DMS 273 (cell line): ENCODE measurements at regions not wholly inside any gene's neighbourhood (a gene's known extent, or its start where the extent isn't known, plus 50 kb on each side); places are given as distances from the start of the nearest gene placed in this dataset.

Experiments
- DNase-seq: peaks from one replicate; lab custom pipeline; 2025; ENCODE audit not compliant: unreplicated experiment; lab: John Stamatoyannopoulos, UW

DNA sequence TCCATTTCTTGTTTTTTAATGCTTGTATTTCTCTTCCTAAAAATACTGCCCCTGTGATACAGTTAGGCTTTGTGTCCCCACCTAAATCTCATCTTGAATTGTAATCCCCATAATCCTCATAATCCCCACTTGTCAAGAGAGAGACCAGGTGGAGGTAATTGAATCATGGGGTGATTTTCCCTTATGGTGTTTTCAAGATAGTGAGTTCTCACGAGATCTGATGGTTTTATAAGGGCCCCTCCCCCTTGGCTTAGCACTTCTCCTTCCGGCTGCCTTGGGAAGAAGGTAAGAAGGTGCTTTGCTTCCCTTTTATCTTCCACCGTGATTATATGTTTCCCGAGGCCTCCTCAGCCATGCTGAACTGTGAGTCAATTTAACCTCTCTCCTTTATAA is 227.4 kb downstream of the MAN2A1 start:
- no peak for DNase-seq

GRCh38 chr5:109917966-109918365 is 228.2 kb downstream of the MAN2A1 start:
- DNase-seq: no peak

- no peak for DNase-seq
Observed at GRCh38 chr5:109920736-109921135, 231.0 kb downstream of the MAN2A1 start.

GRCh38 chr5:109921735-109922380 is 232.1 kb downstream of the MAN2A1 start:
- peak; percentile 19 for DNase-seq

DNA sequence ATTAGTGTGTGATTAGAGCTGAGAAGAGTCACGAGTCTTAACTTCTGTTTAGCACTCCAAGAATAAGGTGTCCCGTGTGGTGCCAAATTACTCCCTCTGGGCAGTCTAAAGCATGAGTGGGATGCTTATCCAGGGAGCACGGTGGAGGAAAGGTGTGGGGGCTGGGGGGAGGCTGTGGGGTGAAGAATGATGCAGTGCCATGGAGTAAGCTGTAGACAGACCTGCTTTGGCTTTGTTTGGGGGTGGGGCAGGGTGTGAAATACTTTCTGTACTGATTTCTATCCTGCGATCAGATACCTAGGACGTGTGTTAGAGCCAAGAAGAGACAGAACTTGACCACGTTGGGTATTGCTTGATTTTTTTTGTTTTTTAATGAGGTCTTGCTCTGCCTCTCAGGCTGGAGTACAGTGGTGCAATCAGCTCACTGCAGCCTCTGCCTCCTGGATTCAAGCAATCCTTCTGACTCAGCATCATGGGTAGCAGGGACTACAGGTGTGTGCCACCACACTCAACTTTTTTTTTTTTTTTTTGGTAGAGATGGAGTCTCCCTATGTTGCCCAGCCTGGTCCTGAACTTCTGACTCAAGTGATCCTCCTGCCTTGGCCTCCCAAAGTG is 232.8 kb downstream of the MAN2A1 start:
- DNase-seq: no peak

GRCh38 chr5:109923205-109923604 is 233.5 kb downstream of the MAN2A1 start:
- DNase-seq: no peak

DNA sequence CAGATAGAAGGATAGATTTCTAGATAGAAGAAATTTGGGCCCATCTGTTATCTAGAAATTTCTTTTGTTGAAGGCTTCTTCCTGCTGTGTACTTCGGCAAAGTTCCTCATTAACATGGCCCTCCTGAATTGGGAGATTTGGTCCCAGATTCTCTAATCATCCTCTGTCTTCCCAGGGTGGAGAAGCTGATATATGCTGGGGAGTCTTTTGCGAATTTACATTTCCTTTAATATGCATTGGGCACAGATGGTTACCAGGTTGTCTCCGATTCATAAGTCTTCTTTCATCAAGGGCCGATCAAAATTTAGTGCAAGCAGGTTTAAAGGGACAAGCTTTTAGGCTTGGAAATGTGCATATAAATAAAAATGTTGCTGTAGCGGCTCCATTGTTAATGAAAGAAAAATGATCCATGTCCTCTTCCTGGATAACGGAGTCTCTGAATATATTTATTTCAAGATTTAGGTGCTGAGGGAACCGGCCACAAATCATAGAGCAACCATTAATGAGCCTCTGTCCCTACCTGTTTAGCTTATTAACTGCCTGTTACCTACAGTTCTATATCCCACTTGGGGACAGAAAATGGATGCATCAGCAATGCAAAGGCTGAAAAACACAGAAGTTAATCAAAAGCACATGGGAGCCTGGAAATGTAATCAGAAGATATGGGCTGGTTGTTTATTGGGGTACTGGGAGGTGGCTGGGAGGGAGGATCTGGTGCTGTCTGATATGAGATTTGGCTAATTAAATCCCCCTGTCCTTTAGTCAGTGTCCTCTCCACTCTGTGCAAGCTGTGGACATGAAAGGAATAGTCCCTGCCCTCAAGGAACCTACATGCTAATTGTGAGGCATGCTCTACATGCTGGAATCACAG is 234.7 kb downstream of the MAN2A1 start:
- no peak for DNase-seq

GRCh38 chr5:109927639-109928038 is 237.9 kb downstream of the MAN2A1 start:
- no peak for DNase-seq

- DNase-seq: no peak
Observed at GRCh38 chr5:109928046-109928445, 238.3 kb downstream of the MAN2A1 start.

DNA sequence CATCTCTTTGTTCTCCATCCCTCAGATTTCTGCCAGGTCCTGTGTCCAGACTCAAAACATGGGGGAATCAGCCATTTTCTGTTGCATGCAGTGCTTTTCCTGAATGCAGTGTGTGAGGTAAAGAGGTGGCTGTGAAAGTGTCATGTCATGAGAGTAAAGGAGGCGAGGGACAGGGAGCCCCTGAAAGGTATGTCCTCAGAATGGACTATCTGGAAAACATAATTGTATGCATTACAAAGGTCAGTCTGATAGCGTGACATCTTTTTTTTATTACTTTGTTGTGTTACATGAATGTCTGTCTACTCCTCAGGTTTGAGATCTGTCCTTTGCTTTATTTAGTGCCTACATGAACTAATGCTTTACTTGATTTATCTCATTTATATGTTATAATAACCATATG is 239.1 kb downstream of the MAN2A1 start:
- DNase-seq: no peak

DNA sequence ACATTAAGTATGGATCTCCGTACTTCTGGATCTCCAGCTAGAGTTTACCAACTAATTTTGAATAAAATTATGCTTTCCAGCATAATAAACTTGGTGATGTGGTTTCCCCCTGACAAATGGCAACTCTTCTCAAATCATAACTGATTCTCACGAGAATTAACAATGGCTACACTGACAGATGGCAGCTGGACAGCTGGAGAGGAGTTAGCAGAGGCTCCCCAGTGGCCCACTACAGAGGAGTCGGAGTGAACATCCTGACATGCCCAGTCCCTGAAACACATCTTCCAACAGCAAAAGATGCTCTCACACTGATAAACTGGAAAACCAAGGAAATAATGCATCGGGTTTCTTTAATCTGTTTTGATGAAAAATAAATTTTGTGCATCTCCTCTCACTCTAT is 239.6 kb downstream of the MAN2A1 start:
- peak; percentile 54 for DNase-seq

DNA sequence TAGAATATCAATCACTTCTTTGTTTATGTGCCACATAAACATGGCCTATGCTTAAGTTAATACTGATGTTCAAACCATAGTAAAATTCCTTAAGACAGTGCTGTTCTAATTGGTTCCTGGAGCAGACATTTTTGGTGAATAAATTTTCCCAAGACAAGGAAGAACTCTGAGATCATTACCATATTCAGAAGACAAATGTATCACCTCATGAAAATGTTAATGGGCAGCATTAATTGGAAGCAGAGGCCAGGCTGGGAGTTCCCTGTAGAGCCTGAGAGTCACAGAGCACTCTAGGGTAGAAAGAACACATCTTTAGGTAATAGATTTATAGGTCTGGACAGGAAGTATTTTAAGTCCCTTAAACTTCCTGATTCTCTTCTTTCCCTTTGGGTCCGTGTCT is 240.2 kb downstream of the MAN2A1 start:
- peak; percentile 5 for DNase-seq

DNA sequence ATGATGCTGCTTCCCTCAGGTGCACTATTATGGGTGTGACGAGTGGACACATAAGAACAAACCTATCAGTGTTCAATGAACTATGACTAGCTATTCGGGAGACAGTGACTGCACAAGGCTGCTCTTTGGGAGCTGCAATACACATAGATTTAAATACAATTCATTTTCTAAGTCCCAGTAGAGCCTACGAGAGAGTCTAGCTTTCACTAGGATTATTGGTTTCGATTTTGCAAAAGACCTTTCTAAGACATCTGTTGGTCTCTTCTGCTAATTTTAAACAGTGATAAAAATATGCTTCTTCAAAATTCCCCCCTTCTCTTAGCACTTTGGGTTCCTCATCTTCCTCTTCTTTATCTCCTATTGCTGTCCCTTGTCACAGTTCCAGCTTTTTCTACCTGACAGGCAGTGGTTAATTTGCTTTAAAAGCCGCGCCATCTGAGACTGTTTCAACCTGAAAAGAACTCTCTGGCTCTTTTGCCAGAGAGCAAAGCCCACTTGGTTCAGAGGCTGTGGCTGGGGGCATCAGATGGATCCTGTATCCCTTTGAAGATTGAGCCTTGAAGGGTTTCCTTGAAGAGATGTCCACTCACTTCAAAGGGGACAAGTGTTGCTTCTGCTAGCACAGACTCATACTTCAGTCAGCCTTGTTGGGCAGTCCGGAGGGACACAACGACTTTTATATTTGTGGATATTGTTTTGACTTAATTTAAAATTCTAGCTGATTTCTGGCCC is 241.5 kb downstream of the MAN2A1 start:
- no peak for DNase-seq

DNA sequence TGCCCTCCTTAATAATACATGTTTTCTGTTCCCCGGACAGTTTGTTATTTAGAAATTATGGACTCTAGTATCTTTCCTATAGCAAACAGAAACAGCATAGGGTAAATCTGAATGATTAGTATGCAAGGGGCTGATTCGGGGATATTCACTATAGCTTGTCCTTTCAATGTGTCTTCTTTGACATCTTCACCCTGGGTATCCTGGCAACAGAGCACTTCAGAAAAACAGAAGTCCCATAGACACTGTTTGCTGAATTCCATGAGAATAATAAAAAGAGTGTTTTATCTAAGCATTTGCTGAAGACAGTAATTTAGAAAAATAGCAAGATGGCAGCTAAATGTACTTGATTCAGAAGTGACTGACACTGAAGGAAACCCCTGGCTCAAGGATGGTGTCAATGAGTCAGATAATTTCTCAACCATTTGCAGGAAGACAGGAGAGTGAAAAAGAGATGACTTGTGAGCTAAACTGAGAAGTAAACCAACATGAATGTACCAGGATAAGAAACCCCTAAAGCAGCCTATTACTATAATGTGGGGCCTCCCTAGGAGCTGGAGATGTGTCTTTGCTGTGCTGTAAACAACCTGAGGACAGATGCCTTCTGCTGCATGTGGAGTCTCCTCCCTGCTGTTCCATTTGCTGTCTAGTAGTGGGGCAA is 246.2 kb downstream of the MAN2A1 start:
- no peak for DNase-seq

GRCh38 chr5:109936996-109937395 is 247.3 kb downstream of the MAN2A1 start:
- DNase-seq: peak; percentile 4

- peak; percentile 8 for DNase-seq
Observed at GRCh38 chr5:109937951-109938350, 248.2 kb downstream of the MAN2A1 start.

DNA sequence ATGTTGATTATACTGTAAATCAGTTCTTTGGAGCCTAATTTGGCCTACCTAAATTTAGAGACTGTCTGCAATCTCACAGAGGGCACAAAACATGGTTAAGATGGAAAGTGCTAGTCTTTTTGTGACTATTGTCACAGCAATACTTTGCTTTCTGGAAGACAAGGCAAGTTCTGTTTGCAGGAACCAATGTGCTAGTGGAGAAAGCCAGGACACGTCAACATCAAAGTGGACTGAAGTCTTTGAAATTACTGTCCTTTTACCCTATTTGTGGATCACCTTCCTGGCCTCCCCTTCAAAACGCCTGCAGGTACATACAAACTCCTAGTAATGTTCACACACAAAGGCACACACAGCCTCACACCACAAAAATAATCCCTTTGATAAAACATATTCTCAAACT is 248.7 kb downstream of the MAN2A1 start:
- no peak for DNase-seq

GRCh38 chr5:109939116-109939682 is 249.5 kb downstream of the MAN2A1 start:
- DNase-seq: no peak

DNA sequence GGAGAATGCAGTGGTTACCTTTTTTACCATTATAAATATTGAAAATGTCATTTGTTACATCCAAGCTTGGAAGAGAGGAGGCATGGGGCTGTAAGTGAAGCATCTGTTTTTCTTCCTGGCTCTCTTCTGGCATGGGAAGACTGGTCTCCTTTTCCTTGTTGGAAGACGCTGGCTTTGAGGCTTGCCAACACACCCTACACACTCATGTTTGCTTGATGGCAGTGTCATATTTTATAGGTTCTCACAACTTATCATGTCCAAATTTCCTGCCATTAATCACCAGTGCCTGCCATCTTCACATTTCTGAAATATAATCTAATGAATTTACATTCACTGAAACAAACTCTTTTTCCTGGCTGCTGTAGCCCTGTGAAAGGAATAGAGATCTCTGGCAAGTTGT is 252.9 kb downstream of the MAN2A1 start:
- DNase-seq: no peak

GRCh38 chr5:109943701-109944235 is 254.0 kb downstream of the MAN2A1 start:
- no peak for DNase-seq
